ENCODE measurements at regions not wholly inside any gene's neighbourhood (a gene's known extent, or its start where the extent isn't known, plus 50 kb on each side); places are given as distances from the start of the nearest gene placed in this dataset.

GRCh38 chr3:161796312-161796711 lies 299.7 kb downstream of the OTOL1 start:
- intact Hi-C loops (cut with micrococcal nuclease) = no loop called here

- intact Hi-C loops (cut with micrococcal nuclease) = no loop called here
Measured at GRCh38 chr3:161796780-161797179, 300.2 kb downstream of the OTOL1 start.

- intact Hi-C loops (cut with micrococcal nuclease) = no loop called here
Measured at GRCh38 chr3:161798016-161798415, 301.4 kb downstream of the OTOL1 start.

GRCh38 chr3:161800985-161801559 lies 304.5 kb downstream of the OTOL1 start:
- intact Hi-C loops (cut with micrococcal nuclease) = no loop called here

DNA sequence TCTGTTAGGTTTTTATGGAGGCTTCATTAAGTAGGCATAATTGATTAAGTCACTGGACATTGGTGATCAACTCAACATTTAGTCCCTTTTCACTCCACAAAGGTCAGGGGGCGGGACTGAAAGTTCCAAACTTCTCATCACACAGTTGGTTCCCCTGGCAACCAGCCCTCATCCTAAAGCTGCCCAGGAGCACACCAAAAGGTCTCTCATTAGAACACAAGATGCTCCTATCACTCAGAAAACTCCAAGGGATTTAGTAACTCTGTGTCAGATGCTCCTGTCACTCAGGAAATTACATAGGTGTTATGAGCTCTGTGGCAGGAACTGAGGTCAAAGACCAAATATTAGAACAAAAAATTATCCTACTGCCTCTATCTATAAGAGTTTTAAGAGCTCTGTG lies 321.5 kb downstream of the OTOL1 start:
- intact Hi-C loops (cut with micrococcal nuclease) = no loop called here

DNA sequence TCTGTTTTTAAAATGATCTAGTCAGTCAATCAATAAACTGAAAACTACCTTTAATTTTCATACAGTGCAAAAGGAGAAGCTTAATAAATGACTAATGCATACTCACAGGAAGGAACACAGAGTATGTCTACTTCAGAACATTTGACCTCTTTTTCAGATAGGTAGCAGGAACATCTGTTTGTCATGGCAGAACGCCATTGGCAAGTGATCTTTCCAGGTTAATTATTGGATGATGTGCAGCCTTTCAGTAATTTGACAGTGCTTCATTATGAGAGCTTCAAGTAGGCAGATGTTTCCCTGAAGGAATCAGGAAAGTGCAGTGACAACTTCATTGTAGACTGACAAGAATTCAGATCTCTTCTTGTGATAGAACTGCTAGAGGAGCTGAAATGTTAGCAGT lies 325.0 kb downstream of the OTOL1 start:
- intact Hi-C loops (cut with micrococcal nuclease) = no loop called here

DNA sequence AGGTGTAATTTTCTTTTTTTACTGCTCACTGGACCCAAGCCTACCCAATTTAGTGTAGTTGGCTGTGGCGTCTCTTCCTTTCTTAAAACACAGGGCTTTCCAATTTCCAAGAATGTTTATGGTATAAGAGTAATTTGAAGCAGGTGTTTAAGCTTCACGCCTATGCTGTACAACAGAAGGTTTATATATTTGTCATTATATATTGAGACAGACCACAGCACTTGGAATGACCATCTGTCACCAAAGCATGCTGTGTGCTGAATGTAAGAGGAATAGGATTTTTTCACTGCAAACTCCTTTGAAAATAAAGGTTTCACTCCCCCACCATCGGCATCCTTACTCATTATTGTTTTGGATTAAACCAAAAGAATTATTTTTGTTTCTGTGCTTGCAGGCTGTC lies 325.7 kb downstream of the OTOL1 start:
- intact Hi-C loops (cut with micrococcal nuclease) = no loop called here

DNA sequence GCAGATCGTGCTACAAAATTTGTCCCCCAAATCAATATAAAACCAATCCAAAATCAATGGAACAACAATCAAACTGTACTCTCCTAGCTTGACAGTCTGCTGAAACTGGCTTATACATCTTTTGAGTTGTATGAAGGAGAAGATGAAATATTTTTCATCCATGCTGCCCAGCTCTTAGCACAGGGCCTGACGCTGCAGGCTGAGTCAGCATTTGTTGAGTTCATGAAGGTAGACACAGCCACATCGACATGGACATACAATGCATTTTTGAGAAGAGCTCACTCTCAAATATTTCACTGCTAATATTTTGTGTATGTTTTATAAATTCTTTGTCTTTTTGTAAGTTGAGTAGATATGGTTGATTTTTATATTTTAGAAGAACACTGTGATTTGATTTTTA lies 327.3 kb downstream of the OTOL1 start:
- intact Hi-C loops (cut with micrococcal nuclease) = no loop called here

DNA sequence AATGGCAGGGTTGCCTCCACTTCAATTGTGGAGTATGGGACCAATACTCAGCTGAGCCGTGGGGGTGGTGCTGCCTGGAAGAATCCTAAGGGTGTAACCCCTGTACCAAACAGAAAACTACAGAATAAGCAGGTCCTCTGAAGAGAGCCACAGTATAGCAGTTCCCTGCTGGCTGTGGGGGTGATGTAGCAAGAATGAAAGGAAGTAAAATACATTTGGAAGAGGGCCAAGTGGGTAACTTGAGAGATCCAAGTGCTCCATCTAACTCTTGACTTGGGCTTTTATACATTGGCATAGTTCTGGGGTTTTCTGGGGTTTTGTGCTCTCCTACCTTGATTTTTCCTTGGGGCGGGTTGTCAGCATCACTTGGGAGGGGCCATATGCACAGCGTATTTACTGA lies 341.4 kb downstream of the OTOL1 start:
- intact Hi-C loops (cut with micrococcal nuclease) = no loop called here

- intact Hi-C loops (cut with micrococcal nuclease) = no loop called here
Measured at GRCh38 chr3:161848376-161848775, 351.8 kb downstream of the OTOL1 start.

GRCh38 chr3:161851941-161852566 lies 355.4 kb downstream of the OTOL1 start:
- intact Hi-C loops (cut with micrococcal nuclease) = loop anchor here (5.0 kb wide), 1 partner anchor 1640 kb away; no protein-coding TSS in a partner anchor

DNA sequence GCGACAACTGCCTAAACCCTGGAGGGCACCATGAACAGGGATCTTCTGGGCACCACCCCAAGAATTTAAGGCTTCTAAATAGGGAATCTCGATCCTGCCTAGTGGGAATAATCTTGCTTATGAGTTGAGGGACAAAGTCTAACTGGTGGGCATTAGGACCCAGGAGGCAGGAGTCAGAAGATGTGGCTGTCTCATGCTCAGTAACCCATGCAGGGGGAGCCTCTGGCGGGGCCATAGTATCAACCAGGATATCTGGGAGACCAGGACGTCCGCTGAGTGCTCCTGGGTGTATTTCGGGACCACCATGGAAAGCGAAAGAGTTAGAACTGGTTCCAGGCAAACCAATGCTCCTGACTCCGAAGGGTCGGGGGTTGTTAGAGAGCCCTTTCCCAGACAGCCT lies 356.1 kb downstream of the OTOL1 start:
- intact Hi-C loops (cut with micrococcal nuclease) = loop anchor here (5.0 kb wide), 1 partner anchor 1640 kb away; no protein-coding TSS in a partner anchor

- intact Hi-C loops (cut with micrococcal nuclease) = loop anchor here (5.0 kb wide), 1 partner anchor 1638 kb away; no protein-coding TSS in a partner anchor
Measured at GRCh38 chr3:161854232-161854771, 357.7 kb downstream of the OTOL1 start.

GRCh38 chr3:161859057-161859456 lies 362.4 kb downstream of the OTOL1 start:
- intact Hi-C loops (cut with micrococcal nuclease) = no loop called here

DNA sequence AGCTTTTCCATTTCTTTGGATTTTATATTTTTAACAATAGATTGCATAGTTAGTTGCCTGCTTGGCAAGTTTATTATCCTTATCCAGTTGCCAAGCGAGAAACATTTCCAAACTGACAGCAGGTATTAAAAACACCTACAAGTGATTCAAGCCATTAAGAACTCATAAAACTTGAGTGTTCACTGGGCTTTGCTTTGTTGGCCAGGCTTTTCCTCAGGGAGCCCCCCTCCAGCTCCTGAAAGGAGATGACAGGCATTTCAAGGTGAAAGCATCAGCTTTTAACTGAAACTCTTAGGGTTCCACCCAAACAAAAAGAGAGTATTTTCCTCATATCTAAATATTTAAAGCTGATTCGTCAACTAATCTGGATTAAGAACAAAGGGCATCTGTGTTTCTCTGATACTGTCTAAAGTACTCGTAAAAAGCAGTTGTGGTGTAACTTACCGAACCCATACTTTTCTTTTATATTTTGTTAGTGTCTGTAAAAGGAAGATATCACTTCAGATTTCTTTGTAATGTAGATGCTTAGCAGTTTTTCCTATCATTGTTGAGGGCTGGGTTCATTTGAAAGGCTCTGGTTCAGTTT lies 363.4 kb downstream of the OTOL1 start:
- intact Hi-C loops (cut with micrococcal nuclease) = no loop called here

GRCh38 chr3:161863775-161864174 lies 367.2 kb downstream of the OTOL1 start:
- intact Hi-C loops (cut with micrococcal nuclease) = no loop called here

DNA sequence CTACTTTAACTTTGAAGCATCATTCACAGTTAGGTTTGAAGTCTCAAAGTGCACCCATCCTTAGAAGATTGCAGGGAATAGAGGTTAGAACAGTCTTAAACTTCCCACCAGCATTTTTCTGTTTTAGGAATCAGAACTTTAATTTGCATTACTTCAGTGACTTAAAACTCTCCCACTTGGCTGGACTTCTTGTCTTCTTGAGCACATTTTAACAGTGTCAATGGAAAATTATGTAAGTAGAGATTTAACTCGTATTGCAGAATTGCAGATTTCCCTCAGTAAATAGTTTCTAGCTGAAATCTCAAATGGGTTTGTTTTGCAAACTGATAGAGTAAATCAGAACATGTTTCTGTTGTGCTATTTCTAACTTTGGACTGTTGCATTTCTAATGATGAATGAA lies 369.6 kb downstream of the OTOL1 start:
- intact Hi-C loops (cut with micrococcal nuclease) = no loop called here

DNA sequence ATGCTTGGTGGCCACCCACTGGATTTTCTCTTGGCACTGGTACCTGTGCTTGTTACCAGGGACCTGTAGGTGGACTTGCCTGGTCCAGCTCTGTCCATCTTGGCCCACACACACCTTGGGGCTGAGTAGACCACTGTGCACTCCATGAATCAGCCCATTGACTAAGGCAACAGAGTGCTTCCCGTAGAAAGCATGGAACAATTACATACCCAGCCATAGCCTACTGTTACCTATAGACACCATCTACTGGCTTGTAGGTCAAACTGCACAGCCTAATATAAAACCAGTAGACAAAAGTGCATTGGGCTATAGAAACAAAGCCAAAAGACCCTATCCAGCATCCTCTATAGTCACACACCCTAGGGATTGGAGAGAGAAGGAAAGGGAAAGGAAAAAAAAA lies 378.9 kb downstream of the OTOL1 start:
- intact Hi-C loops (cut with micrococcal nuclease) = no loop called here

GRCh38 chr3:161879470-161879869 lies 382.9 kb downstream of the OTOL1 start:
- intact Hi-C loops (cut with micrococcal nuclease) = no loop called here

DNA sequence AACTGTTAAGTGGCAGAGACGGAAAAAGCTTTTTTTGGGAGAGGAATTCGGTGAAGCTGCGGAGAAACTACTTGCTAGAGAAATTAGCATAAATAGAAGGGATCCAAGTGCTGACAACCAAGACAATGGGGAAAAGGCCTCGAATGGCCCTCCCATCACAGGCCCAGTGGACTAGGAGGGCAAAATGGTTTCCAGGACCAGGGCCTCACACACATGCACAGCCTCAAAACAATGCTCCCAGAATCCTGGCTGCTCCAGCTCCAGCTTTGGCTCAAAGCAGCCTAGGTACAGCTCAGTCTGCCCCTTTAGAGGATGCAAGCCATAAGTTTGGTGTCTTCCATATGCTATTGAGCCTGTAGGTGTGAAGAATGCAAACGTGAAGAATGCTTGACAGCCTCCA lies 388.2 kb downstream of the OTOL1 start:
- intact Hi-C loops (cut with micrococcal nuclease) = no loop called here

- intact Hi-C loops (cut with micrococcal nuclease) = no loop called here
Measured at GRCh38 chr3:161890147-161890625, 393.6 kb downstream of the OTOL1 start.

DNA sequence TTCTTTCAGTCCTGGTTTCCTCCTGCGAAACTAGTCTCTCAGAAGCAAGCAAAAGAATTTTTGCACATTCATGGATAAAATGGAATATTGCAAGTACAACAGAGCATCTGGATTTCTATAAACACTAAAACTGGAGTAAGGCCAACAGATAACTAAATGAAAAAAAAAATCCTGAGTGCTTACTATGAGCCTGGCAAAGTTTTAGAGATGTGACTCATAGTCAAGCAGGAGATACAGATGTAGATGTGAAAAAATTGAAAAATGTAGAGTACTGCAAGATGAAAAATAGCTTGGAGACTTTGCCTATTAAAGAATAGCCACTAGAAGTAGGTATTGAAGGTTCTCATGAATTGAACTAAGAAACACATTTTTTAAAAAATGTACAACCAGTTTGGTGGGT lies 397.4 kb downstream of the OTOL1 start:
- intact Hi-C loops (cut with micrococcal nuclease) = no loop called here

DNA sequence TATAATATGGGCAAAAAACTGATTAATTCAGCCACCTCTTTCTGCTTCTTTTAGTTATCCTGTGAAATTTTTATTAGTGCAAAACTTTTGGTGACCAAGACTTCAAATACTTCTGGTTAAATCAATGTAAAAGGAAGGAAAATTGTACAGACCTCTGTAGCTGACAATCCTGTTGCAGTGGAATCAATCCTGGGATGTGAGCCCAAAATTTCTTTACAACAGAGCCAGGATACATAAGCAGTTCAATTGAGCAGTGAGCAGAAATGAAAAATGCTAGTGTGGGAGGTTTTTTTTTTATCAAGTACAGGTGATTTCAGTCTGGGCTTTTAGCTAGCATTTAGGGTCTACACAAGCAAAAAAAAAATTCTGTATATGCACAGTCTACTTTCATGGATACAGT lies 398.0 kb downstream of the OTOL1 start:
- intact Hi-C loops (cut with micrococcal nuclease) = no loop called here

All from T-helper 2 cell treated with Interferon-gamma antibody and Interleukin-4, amounts not matched to agents 100 ng/mL and 5 ng/mL, for 36 hours (primary cell).